Adrenal gland (tissue), 5 donors: ENCODE measurements at regions not wholly inside any gene's neighbourhood (a gene's known extent, or its start where the extent isn't known, plus 50 kb on each side); places are given as distances from the start of the nearest gene placed in this dataset.
"Not testable (repeated sequence)": the region's sequence is repeated elsewhere in the genome, so short reads cannot be mapped to it uniquely, and the experiment has no call there.

Source experiments
- POLR2A ChIP-seq, 2 donors: fragments of 450-650 bp; IDR thresholded peaks; one replicate each; pipeline ENCODE4 v1.6.1; 2017; ENCODE audit warnings: antibody characterized with exemption in 2 of 2, mild to moderate bottlenecking in 2 of 2, moderate library complexity in 1 of 2
- TF ChIP-seq, protein P1 (sequence below), 6 experiments: fragments of 450-650 bp in 4 of 6; fragments of 200-600 bp in 2 of 6; sonication (generic) in 1 of 6; IDR thresholded peaks; 1 replicate in 5 of 6; 2 replicates in 1 of 6; pipeline versions ENCODE4 v1.5.1 to v1.8.0; 2016 to 2021; ENCODE audit warnings: antibody characterized with exemption in 6 of 6, mild to moderate bottlenecking in 2 of 6, moderate library complexity in 1 of 6
- donor health status: DM: no; HTN: no; CAD: no.

DNA sequence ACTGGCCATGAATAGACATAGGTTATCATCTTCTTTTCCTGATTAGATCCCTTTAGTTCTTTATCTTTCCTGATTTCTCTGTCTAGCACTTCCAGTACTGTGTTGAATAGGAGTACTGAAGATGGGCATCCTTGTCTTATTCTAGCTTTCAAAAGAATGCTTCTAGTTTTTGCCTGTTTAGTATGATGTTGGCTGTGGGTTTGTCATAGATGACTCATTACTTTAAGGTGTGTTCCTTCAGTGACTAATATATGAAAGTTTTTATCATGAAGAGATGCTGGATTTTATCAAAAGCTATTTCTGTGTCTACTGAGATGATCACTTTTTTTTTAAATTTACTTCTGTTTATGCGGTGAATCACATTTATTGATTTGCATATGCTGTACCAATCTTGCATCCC lies 832.3 kb downstream of the PCDH11X start:
- TF ChIP-seq, protein P1, sequence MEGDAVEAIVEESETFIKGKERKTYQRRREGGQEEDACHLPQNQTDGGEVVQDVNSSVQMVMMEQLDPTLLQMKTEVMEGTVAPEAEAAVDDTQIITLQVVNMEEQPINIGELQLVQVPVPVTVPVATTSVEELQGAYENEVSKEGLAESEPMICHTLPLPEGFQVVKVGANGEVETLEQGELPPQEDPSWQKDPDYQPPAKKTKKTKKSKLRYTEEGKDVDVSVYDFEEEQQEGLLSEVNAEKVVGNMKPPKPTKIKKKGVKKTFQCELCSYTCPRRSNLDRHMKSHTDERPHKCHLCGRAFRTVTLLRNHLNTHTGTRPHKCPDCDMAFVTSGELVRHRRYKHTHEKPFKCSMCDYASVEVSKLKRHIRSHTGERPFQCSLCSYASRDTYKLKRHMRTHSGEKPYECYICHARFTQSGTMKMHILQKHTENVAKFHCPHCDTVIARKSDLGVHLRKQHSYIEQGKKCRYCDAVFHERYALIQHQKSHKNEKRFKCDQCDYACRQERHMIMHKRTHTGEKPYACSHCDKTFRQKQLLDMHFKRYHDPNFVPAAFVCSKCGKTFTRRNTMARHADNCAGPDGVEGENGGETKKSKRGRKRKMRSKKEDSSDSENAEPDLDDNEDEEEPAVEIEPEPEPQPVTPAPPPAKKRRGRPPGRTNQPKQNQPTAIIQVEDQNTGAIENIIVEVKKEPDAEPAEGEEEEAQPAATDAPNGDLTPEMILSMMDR (IDR thresholded peaks at IDR 0.05) = not testable (repeated sequence)
- TF ChIP-seq POLR2A (IDR thresholded peaks at IDR 0.05) = not testable (repeated sequence)
